ENCODE measurements at regions not wholly inside any gene's neighbourhood (a gene's known extent, or its start where the extent isn't known, plus 50 kb on each side); places are given as distances from the start of the nearest gene placed in this dataset.

- TF ChIP-seq CTCF (IDR thresholded peaks at IDR 0.05 in 8 of 11, conservative IDR thresholded peaks at IDR 0.05 in 3 of 11) (no peak), POLR2A (IDR thresholded peaks at IDR 0.05) (no peak)
These were observed 911.6 kb upstream of the SEMA6A start for GRCh38 chr5:117486261-117486660.

All from spleen (tissue), 7 donors.